ENCODE measurements at regions not wholly inside any gene's neighbourhood (a gene's known extent, or its start where the extent isn't known, plus 50 kb on each side); places are given as distances from the start of the nearest gene placed in this dataset.

GRCh38 chr10:32110790-32111189 is 54.6 kb upstream of the KIF5B start:
- H2AFZ ChIP-seq, result no peak overlapping the region
- H3K4me1 Mint-ChIP-seq, result no peaks in the 10 kb centered on the region
- no peaks in the 10 kb centered on the region for H3K4me1 ChIP-seq (ENCODE audit: insufficient read depth)
- no peak overlapping the region for H3K4me3 ChIP-seq
- H3K4me3 Mint-ChIP-seq, result no peak overlapping the region
- H3F3A ChIP-seq (replicated peaks; ENCODE audit: low read depth), result no peaks in the 10 kb centered on the region
- no peaks in the 10 kb centered on the region for H3K79me2 ChIP-seq (replicated peaks; ENCODE audit: insufficient read depth)
- H3K9me3 Mint-ChIP-seq, result peaks cover 2% of the 10 kb centered on the region; the same call in 1 of the 3 replicates
- no peaks in the 10 kb centered on the region for H4K20me1 ChIP-seq (replicated peaks; ENCODE audit: insufficient read depth)
- DNase-seq (ENCODE audit: low spot score), result no peak
- ATAC-seq, result no peak
- no peak for TF ChIP-seq ZNF114 (CRISPR knock-in tag; IDR thresholded peaks at IDR 0.05)
- no peak for TF ChIP-seq REST (IDR thresholded peaks at IDR 0.05; ENCODE audit: unreplicated experiment)
- no peak for TF ChIP-seq ETS1 (IDR thresholded peaks at IDR 0.05)
- TF ChIP-seq EZH2phosphoT487 (IDR thresholded peaks at IDR 0.05; ENCODE audit: unreplicated experiment), result no peak
- TF ChIP-seq NANOG (IDR thresholded peaks at IDR 0.05; ENCODE audit: borderline replicate concordance), result no peak
- H3K9me2 ChIP-seq (ENCODE audit: insufficient read depth), result peaks cover 9% of the 10 kb centered on the region; the same call in 1 of the 2 replicates
- no peak overlapping the region for H3K27ac Mint-ChIP-seq
- peaks cover 2% of the 10 kb centered on the region for H3K27me3 Mint-ChIP-seq (ENCODE audit: insufficient read depth, low read depth, poor library complexity)
- no peaks in the 10 kb centered on the region for H3K36me3 ChIP-seq (ENCODE audit: insufficient read depth)
- H3K27me3 ChIP-seq (ENCODE audit: insufficient read depth), result no peaks in the 10 kb centered on the region
- H3K4me2 ChIP-seq, result no peak overlapping the region
- H3K36me3 Mint-ChIP-seq (ENCODE audit: low read depth), result no peaks in the 10 kb centered on the region
- H3K27ac ChIP-seq (ENCODE audit: low read depth), result no peak overlapping the region

- H3K27ac Mint-ChIP-seq, result no peak overlapping the region
- H3K4me3 ChIP-seq, result no peak overlapping the region
- H3F3A ChIP-seq (replicated peaks; ENCODE audit: low read depth), result no peaks in the 10 kb centered on the region
- H3K79me2 ChIP-seq (replicated peaks; ENCODE audit: insufficient read depth), result no peaks in the 10 kb centered on the region
- no peaks in the 10 kb centered on the region for H3K27me3 ChIP-seq (ENCODE audit: insufficient read depth)
- H2AFZ ChIP-seq, result peak overlapping the region; percentile 66; the same call in 1 of the 2 replicates
- H3K9me2 ChIP-seq (ENCODE audit: insufficient read depth), result peaks cover 9% of the 10 kb centered on the region; the same call in 1 of the 2 replicates
- H3K36me3 ChIP-seq (ENCODE audit: insufficient read depth), result no peaks in the 10 kb centered on the region; the same call in 1 of the 2 replicates
- H3K4me3 Mint-ChIP-seq, result no peak overlapping the region
- no peaks in the 10 kb centered on the region for H3K9me3 Mint-ChIP-seq
- DNase-seq (ENCODE audit: low spot score) (peak; percentile 51), ATAC-seq (no peak; the same call in 2 of the 3 replicates)
- no peak overlapping the region for H3K27ac ChIP-seq (ENCODE audit: low read depth)
- no peaks in the 10 kb centered on the region for H3K4me1 ChIP-seq (ENCODE audit: insufficient read depth)
- no peaks in the 10 kb centered on the region for H3K36me3 Mint-ChIP-seq (ENCODE audit: low read depth)
- TF ChIP-seq CTCF (conservative IDR thresholded peaks at IDR 0.05; ENCODE audit: low read depth in 2 of 2), result 0 out of 4 replicates have a peak, but pooled peaks of 1 of the 2 experiments have one; percentile 6
- TF ChIP-seq ZNF331 (CRISPR knock-in tag; IDR thresholded peaks at IDR 0.05; ENCODE audit: low read depth), result no peak
- no peak for TF ChIP-seq ZNF114 (CRISPR knock-in tag; IDR thresholded peaks at IDR 0.05)
- no peak for TF ChIP-seq REST (IDR thresholded peaks at IDR 0.05; ENCODE audit: unreplicated experiment)
- H3K4me2 ChIP-seq, result no peak overlapping the region
- no peaks in the 10 kb centered on the region for H4K20me1 ChIP-seq (replicated peaks; ENCODE audit: insufficient read depth)
- no peaks in the 10 kb centered on the region for H3K4me1 Mint-ChIP-seq
- peaks cover 2% of the 10 kb centered on the region for H3K27me3 Mint-ChIP-seq (ENCODE audit: insufficient read depth, low read depth, poor library complexity)
These were observed 53.4 kb upstream of the KIF5B start for GRCh38 chr10:32109603-32110002.
